Stimulated activated CD8-positive, alpha-beta memory T cell treated with anti-CD3 and anti-CD28 coated beads, Interleukin-7, amount 100 ng/mL, for 1 hour (primary cell): ENCODE measurements at regions not wholly inside any gene's neighbourhood (a gene's known extent, or its start where the extent isn't known, plus 50 kb on each side); places are given as distances from the start of the nearest gene placed in this dataset.

Experiments used
- DNase-seq, 2 donors: peaks; one replicate each; pipeline ENCODE4 v3.0.0-alpha.2; 2020; ENCODE audit warnings: low read depth in 2 of 2

DNA sequence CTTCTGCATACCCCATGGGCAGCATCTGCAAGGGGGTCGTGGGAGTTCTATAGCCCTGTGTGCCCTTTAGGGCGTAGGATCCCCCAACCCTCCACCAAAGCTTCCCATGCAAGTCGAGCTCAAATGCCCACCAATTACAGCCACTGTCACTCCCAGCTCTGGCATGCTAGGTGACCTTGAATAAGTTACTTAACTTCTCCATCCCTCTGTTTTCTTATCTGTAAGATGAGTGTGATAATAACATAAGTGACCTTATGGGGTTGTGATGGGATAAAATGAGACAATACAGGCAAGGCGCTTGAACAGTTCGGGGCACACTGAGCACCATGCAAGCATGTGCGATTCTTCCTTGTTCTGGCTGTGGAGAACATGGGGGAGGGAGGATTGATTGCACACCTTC, 74.8 kb upstream of the POMGNT2 start:
- DNase-seq, result no peak

DNA sequence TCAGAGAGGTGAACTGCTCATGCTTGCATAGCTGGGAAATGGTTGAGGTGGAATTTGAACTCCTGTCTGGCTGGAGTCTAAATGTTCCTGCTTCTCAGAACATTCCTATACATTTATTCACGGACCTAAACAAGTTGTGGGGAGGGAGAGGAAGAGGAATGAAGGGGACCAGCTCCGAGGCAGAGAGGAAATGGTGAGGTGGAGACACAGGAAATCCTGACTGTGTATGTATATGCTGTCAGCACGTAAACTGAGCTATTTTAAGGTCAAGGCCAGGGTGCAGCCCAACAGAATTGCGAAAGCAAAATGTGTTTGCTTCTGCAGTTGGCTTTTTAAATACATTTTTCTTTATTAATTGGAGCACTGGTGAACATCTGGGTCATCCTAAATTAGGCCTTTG, 74.1 kb upstream of the POMGNT2 start:
- DNase-seq, result no peak

DNA sequence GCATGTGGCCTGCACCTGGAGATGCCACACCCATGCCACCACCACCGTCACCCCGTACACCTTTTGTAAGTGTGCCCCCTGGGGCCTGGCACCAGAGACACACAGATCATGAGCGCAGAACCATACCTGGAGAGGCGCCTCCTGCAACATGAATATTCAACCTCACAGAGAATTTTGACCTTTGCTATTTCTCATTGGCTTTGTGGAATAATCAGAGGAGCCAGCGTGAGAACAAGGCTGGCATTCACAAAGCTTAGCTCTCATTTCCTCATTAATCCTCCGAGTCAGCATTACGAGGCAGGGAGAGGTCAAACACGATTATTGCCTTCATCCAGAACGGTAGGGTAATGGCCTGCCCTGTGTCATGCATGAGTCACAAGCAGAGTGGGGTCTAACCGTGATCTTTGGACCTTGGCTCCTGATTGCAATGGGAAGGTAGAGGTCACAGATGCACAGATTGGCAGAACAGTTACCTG, 73.0 kb upstream of the POMGNT2 start:
- no peak for DNase-seq

DNA sequence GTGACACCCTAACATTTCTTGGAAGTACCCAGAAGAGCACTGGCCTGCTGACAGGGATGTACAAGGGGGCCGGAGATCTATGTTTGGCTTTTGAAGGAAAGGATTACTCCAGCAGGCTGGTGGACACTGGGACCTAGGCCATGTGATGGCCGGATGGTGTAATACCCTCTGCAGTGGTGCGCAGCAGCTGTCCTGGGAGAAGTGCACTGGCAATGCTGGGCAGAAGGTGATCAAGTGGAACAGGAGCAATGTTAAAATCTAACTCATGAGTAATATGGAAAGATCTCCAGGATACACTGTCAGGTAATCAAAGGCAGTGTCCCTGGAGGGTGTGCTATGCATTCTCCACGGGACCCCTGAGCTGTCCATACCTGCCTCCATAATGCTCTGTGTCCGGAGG, 71.2 kb upstream of the POMGNT2 start:
- DNase-seq, result no peak

DNA sequence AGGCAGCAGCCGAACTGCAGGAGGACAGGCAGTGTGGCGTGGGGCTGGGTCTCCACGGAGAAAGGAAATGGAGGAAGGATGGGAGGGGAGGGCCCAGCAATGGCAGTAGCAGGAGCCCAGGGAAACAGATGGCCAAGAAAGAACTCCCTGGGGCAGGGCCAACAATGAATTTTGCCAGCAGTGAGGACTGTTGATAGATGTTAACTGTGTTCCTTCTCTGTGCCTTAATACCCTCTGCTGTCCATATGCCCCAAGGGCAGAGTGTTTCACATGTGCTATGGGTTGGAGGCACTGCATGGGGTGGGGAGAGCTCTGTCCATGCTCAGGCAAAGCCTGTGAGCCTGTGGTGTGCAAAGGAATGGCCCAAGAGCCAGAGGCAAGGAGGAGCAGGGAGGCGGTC, 70.8 kb upstream of the POMGNT2 start:
- DNase-seq, result no peak

DNA sequence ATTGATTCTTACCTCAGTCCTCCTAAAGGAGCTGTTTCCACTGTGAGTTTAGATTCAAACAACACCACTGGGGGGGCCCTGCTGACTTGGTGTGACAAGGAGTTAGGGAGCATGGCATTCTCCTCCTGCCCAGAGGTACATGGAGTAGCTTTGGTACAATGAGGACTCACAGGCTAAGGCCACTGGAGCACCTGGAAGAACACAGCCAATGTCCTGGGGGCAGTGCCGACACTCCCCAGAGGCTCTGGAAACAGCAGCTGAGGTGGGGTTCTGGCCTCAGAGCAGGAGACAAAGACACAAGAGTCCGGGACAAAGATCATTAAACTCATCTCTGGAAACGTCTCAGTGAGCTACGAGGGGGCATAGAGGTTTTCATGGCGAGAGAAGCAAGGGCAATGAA, 69.7 kb upstream of the POMGNT2 start:
- DNase-seq, result no peak

DNA sequence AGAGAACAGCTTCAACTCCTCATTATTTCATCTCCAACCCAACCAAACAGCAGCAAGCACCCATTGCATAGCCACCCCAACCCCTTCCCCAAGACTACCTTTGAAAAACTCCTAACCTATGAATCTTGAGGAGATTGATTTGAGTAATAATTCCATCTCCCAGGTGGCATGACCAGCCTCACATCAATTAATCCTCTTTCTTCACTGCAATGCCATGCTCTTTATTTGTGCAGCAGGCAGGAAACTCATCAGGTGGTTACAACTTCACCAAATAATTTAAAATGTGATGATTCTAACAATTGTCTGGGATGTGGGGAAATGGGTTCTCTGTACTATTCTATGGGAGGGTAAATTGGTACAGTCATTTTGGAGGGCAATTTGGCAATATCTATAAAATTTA, 68.1 kb upstream of the POMGNT2 start:
- DNase-seq, result no peak

DNA sequence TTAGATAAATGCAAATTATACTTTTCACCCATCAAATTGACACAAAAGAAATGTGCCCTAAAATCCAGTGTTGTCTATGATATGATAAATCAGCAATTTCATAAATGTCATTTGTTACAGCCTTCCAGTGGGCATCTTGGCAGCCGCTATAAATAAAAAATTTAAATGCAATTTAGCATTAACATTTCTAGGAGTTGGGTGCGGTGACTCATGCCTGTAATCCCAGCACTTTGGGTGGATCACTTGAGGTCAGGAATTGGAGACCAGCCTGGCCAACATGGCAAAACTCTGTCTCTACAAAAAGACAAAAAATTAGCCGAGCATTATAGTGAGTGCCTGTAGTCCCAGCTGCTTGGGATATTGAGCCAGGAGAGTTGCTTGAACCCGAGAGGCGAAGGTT, 65.9 kb upstream of the POMGNT2 start:
- no peak for DNase-seq

DNA sequence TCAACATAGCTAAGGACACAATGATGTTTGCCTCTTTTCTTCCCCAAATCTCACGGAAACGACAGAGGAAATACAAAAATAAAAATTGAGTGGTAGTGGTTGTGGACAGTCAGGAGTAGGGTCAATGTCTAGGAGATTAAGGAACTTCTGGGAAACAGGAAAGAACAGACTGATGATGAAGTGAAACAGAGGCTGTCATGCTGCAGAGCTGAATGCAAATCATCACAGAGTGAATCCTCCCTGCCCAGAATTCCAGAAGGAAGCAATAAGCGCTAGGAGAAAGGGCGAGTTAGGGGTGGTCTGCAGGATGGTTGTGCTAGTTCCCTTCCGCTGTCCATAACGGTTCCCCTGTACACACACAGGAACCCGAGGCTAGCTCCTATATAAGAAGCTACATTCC, 64.7 kb upstream of the POMGNT2 start:
- no peak for DNase-seq

DNA sequence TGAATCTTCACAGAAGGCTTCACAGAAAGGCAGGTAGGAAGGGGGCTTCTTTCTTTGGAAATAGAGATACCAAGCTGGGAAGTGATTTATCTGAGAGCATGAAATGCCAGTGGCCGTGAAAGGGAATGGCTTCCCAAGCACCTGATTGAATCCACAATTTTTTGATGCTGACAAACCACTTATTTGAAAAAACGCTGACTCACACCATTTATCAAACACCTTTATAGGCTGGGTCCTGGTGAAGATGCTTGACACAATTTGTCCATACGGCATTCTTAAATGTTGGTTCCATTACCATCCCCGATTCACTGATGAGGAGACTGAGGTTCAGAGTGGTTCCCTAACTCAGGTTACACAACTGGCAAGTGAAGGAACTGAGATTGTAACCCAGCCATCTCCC, 64.1 kb upstream of the POMGNT2 start:
- DNase-seq, result no peak

DNA sequence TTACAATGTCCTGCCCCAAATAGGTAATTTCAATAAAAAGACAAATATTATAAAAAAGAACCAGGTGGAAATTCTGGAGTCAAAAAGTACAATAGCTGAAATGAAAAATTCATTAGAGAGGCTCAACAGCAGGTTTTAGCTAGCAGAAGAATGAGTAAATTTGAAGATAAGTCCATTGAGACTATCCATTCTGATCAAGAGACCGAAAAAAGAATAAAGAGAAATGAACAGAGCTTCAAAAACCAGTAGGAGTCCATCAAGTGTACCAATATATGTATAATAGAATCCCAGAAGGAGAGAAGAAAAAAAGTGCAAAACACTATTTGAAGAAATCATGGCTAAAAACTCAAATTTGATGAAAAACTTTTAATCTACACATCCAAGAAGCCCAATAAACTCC, 60.5 kb upstream of the POMGNT2 start:
- DNase-seq, result no peak

DNA sequence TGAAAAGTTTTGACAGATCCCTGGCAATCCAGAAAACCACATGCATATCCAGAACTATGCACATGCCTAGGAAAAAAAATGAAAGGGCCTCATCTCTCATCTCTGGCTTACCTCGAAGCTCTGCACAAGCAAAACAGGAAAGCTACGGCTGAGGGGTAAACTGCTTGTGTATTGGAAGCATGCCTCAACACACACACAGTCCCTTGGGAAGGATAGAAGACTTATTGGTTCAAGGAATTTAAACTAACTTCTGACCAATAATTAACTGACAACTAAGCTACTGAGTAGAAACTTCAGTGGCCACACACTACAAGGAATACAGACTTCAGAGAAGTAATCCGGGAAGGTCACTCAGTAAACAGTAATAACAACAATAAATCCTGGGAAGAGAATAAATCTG, 59.9 kb upstream of the POMGNT2 start:
- no peak for DNase-seq

DNA sequence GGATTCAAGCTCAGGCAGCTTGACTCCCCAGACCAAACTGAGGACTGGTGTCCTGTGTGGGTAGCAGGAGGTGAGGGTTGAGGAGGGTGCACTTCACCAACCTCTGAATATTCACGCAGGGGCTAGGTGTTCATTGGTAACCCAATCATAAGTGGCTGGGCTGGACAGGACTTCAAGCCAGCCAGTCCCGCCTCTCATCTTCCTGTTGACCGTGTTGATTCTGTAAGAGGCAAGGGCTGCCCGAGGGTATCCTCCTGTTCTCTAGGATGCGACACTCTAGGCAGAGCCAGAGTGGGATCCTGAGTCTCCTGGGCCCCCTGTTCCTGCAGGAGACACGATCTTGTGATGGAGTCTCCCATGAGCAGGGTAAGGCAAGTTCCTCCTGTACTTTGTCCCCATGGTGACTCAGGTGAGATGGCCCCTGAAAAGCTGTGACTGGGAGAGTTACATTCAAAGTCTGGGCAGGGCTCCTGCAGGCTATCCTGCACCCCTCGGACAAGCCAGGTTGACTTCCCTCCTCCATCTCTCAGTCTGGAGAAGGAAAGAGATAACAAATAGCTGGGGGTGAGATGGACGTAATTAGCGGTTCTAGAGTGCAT, 58.1 kb upstream of the POMGNT2 start:
- no peak for DNase-seq

DNA sequence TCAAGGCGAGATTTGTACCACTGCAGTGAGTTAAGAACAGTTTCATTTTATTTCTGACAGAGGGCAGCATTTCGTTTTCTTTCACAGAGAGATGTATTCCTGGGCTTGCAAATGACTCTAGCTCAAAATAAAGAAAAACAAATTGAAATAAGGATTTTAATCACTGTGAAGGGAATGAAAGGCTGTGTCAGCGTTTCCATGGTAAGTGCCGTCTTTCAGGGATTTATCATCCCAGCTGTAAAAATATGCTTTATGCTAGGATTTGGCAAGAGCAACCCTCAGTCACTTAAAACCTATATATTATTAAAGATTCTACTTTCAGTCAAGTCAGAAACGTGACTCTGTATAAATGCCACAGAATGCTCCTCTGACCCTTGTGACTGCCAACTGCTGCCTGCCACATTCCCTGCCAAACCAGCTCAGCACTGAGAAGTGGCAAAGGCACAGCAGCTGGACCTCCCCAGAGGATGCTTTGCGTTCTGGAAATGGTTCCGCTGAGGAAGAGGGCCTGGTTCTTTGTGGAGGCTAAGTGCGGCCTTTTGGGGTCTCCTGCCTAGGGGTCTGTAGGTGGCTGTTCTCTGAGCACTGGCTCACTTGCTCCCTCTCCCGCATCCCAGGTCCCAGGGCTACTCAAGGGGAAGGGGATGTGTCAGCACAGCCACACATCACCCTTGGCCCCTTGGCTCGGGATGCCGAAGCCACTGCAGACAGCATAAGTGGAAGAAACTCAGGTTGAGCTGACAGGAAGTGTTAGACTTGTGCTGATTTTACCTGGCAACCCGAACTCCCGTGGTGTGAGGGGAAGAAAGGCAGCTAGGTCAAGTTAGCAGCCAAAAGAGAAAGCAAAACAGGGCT, 56.6 kb upstream of the POMGNT2 start:
- no peak for DNase-seq

DNA sequence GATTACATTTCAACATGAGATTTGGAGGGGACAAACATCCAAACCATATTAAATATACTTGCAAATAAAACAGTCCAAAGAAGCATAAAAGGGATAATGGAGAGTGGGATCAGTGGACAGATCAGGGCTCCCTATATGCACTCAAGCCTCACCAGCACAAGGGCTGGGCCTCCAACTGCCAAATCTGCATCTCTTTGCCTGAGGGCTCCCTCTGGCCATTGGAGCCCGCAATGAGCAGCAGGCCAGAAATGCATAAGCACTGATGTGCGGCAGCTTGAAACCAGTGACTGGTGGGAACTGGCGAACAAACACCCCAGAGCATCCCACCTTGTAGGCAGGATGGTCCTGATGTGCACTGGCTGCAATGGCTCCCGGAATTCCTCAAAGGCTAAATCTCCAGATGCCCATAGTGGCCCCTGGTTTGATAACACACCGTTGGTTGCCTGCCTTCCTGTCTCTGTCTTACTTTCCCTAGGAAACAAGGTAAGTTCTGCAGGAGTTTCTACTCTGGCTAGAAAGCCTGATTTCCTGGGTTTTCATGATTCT, 55.9 kb upstream of the POMGNT2 start:
- DNase-seq, result no peak

DNA sequence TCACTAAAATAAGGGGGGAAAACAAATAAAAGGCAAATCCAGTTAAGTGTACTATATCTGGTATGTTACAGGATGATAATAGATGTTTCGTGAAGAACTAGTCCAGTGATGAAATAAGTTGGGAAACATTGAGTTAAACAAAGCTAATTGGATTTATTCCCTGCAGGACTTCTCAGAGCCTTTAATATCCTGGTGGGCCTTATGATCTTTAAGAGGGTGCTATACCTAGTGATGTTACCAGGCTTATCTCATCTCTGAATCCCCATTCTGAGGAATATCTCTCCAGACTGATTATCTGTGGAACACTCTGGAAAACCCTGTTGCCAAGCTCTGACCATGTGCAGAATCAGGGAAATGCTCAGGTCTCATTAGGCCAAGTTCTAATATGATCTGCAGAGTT, 54.8 kb upstream of the POMGNT2 start:
- no peak for DNase-seq

DNA sequence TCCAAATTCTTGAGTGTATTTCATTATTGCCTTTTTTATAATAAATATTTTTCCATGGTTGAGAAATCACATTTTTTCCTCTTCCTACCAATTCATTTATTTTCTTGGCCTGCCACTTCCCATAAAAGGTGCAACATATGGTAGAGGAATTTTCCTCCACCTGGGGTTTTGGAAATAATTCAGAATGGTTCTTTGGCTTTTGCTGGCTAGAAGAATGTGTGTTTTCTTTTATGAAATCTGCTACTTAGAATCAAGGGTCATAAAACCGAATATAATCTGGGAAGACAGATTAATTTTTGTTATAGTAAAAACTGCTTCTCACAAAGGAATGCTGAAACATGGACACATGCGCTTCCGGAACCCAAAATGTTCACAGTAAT, 54.0 kb upstream of the POMGNT2 start:
- DNase-seq, result no peak

DNA sequence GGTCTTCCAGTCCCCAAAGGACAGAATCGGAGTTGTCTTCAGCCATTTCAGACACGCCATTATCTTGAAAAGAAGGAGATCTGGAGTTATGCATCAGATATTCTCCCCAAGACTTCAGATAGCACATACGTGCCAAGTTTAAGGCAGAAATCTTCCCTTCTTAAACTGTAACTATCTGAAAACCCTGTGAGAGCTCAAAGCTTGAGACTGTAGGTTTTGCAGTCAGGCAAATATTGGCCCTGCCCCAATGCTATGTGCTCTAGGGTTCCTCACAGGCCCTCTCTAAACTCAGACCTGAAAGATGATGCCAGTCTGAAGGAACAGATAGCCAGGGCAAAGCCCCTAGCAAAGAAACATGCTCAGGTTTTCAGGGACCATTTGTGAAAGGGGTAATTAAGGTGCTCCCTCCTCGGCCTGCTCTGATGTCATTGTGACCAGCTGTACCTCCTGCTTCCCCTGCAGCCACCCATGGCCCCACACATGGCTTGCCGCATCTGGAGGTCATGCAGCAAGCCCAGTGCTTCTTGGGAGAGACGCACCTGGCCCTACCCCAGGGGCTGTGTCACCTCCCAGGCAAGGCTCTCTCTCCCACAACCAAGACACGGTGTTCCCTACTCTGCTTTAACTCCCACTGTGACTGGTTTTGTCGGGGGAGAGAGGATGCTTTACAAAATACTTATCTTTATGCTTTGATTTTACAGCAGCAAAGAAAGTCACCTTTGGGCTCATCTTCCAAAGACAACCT, 53.4 kb upstream of the POMGNT2 start:
- no peak for DNase-seq

DNA sequence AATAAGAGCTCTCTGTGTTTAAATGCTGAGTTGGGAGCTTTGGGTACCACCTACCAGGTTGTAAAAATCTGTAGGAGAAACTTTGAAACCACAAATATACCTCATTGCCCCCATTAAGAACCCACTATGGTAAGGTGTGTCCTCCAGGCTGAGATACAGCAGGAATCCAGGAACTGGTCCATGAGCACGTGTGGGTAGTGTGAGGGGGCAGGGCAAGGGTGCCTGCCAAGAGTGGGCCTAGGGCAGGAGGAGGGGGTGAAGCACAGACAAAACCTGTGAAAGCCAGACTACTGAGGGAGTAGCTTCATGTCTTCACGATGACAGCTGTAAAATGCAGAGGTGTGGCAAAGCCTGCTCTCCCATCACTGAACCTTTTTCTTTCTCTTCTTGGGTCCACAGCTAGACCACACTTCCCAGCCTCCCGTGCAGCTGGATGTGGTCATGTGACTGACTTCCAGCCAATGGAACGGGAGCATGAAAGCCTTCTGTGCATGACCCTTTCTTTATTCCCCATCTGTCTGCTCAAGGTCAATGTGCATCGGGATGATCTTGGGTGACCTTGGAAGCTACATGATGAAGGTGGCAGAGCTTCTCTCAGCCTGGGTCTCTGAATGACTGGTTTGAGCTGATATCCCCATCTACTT, 51.1 kb upstream of the POMGNT2 start:
- no peak for DNase-seq

DNA sequence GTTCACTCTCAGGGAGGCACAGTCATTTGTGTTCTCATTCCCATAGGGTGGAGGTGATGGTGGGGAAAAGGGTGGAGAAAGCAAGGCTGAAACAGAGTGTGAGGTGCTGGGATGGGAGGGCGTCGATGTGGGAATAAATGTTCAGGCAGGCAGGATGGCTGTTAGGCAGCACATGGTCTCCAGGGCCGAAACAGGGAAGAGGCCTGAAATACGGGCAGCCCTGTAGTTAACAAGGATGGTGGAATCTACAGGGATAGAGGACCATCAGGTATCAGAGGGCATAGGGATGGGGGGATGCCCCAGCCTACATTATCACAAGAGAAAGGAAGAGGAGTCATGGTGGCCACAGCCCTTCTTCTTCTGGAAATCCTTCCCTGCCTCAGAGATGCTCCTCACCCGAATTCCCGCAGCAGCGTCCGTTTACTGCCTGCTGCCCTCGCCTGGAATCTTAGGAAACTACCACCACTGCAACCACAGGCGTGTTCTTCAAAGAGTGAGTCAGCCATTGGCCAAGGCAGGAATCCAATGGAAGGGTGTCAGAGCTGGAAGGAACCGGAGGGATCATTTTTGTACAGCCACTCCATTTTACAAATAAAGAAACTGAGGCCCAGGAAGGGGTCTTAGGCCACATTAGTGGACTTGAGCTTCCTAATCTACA, 49.7 kb upstream of the POMGNT2 start:
- DNase-seq, result no peak
